RWPE2 (cell line): ENCODE measurements at regions not wholly inside any gene's neighbourhood (a gene's known extent, or its start where the extent isn't known, plus 50 kb on each side); places are given as distances from the start of the nearest gene placed in this dataset.

Experiments
- ATAC-seq: fragments of 200-7000 bp; cut with Tn5 transposase; 3 replicates; pipeline ENCODE4 v1.9.1; 2021; ENCODE audit warnings: low read depth
- DNase-seq: peaks from one replicate; pipeline ENCODE4 v3.0.0-alpha.2; 2020; ENCODE audit warnings: low spot score
- H3K27ac ChIP-seq: fragments of 450-650 bp; 2 replicates; pipeline ENCODE4 v1.5.1; 2017; ENCODE audit warnings: mild to moderate bottlenecking; ENCODE audit not compliant: poor library complexity, severe bottlenecking
- H3K27me3 ChIP-seq: fragments of 250-450 bp; sonication (Bioruptor Pico); 2 replicates; pipeline ENCODE4 v1.5.1; 2021; ENCODE audit warnings: mild to moderate bottlenecking, moderate library complexity; ENCODE audit not compliant: insufficient read depth, poor library complexity, severe bottlenecking
- H3K36me3 ChIP-seq: fragments of 250-450 bp; sonication (Bioruptor Pico); 2 replicates; pipeline ENCODE4 v1.5.1; 2020; ENCODE audit warnings: low read depth, mild to moderate bottlenecking, moderate library complexity
- H3K4me1 ChIP-seq: fragments of 250-450 bp; sonication (Bioruptor Pico); 2 replicates; pipeline ENCODE4 v1.5.1; 2021; ENCODE audit warnings: mild to moderate bottlenecking, moderate library complexity; ENCODE audit not compliant: insufficient read depth, poor library complexity, severe bottlenecking
- H3K4me3 ChIP-seq: fragments of 250-450 bp; sonication (Bioruptor Pico); 2 replicates; pipeline ENCODE4 v1.5.1; 2021; ENCODE audit warnings: mild to moderate bottlenecking, moderate library complexity; ENCODE audit not compliant: severe bottlenecking
- H3K9me3 ChIP-seq: fragments of 250-450 bp; sonication (Bioruptor Pico); 2 replicates; pipeline ENCODE4 v1.5.1; 2021; ENCODE audit warnings: mild to moderate bottlenecking, moderate library complexity; ENCODE audit not compliant: severe bottlenecking
- CTCF ChIP-seq: fragments of 450-650 bp; IDR thresholded peaks from one replicate; pipeline ENCODE4 v1.5.1; 2017; ENCODE audit warnings: mild to moderate bottlenecking, moderate library complexity; ENCODE audit not compliant: poor library complexity, severe bottlenecking

GRCh38 chr18:41845563-41845962 is 109.5 kb upstream of the PIK3C3 start:
- no peaks in the 10 kb centered on the region for H3K36me3 ChIP-seq
- peaks cover 8% of the 10 kb centered on the region for H3K4me1 ChIP-seq
- no peak for TF ChIP-seq CTCF
- H3K27me3 ChIP-seq = no peaks in the 10 kb centered on the region
- 0 out of 3 replicates have a peak, but pooled peaks have one; percentile 27 for ATAC-seq
- no peak overlapping the region for H3K27ac ChIP-seq
- no peak overlapping the region for H3K4me3 ChIP-seq
- H3K9me3 ChIP-seq = no peaks in the 10 kb centered on the region
- DNase-seq = no peak

- no peaks in the 10 kb centered on the region for H3K27me3 ChIP-seq
- no peaks in the 10 kb centered on the region for H3K9me3 ChIP-seq
- ATAC-seq = peak; percentile 62; the same call in 1 of the 3 replicates
- no peak overlapping the region for H3K4me3 ChIP-seq
- no peaks in the 10 kb centered on the region for H3K36me3 ChIP-seq
- peaks cover 8% of the 10 kb centered on the region for H3K4me1 ChIP-seq
- no peak for DNase-seq
- TF ChIP-seq CTCF = no peak
- no peak overlapping the region for H3K27ac ChIP-seq
Observed at GRCh38 chr18:41842886-41843285, 112.1 kb upstream of the PIK3C3 start.

GRCh38 chr18:41829647-41830516 is 125.2 kb upstream of the PIK3C3 start:
- peak; percentile 74 for ATAC-seq
- H3K27ac ChIP-seq = peak overlapping the region; percentile 34
- H3K36me3 ChIP-seq = no peaks in the 10 kb centered on the region
- no peak overlapping the region for H3K4me3 ChIP-seq
- peaks cover 29% of the 10 kb centered on the region for H3K4me1 ChIP-seq
- DNase-seq = no peak
- H3K9me3 ChIP-seq = no peaks in the 10 kb centered on the region
- H3K27me3 ChIP-seq = no peaks in the 10 kb centered on the region
- no peak for TF ChIP-seq CTCF

DNA sequence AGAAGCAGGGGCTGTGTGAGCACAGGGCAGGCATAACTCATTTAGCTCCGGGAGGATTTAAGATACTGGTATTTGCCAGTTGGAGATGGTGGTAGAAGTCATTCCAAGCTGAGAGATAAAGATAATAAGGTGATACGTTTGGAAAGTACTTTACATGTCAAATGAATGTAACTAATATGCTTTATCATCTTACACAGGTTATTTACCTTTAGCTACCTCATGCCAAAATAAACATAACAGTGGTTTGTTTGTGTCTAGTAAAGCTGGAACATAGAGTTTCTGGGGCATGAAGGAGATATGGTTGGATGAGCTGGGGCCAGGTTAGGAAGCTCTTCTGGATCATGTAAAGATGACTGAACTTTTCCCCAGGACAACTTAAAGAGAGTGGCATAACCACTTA is 126.9 kb upstream of the PIK3C3 start:
- H3K9me3 ChIP-seq = no peaks in the 10 kb centered on the region
- no peak for TF ChIP-seq CTCF
- DNase-seq (no peak), ATAC-seq (peak; percentile 74)
- H3K36me3 ChIP-seq = no peaks in the 10 kb centered on the region
- H3K4me1 ChIP-seq = peaks cover 30% of the 10 kb centered on the region
- H3K27me3 ChIP-seq = no peaks in the 10 kb centered on the region
- no peak overlapping the region for H3K4me3 ChIP-seq
- peak overlapping the region; percentile 12 for H3K27ac ChIP-seq

DNA sequence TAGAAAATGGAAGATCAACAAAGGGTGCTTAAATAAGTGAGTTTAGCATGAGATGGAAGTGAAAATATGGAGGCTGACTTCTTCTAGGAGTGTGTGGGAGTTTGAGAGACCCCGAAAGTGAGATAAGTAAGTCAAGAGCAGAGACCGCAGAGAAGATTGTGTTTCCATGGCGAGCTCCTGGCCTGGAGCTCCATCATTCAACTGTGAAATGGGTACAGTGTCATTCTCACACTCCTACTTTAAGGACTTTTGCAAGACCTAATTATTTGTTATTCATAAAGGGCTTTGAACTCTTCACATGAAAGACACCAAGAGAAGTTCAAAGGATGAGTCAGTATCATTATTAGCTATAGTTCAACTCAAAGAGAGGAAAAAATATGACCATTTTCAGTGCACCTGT is 134.2 kb upstream of the PIK3C3 start:
- Histone ChIP-seq H3K27me3 (no peaks in the 10 kb centered on the region), H3K4me3 (no peak overlapping the region), H3K27ac (no peak overlapping the region), H3K9me3 (no peaks in the 10 kb centered on the region), H3K4me1 (peaks cover 3% of the 10 kb centered on the region), H3K36me3 (no peaks in the 10 kb centered on the region)
- DNase-seq (no peak), ATAC-seq (no peak)
- no peak for TF ChIP-seq CTCF
